Heart left ventricle (tissue), 13 donors: ENCODE measurements at regions not wholly inside any gene's neighbourhood (a gene's known extent, or its start where the extent isn't known, plus 50 kb on each side); places are given as distances from the start of the nearest gene placed in this dataset.

Experiments used
- POLR2A ChIP-seq, 2 donors: fragments of 450-650 bp; IDR thresholded peaks; one replicate each; pipeline ENCODE4 v1.6.1; 2017; ENCODE audit warnings: antibody characterized with exemption in 2 of 2, mild to moderate bottlenecking in 2 of 2, moderate library complexity in 2 of 2
- TF ChIP-seq, protein P1 (sequence below), 12 donors: fragments of 200-600 bp; sonication (generic) in 4 of 12; IDR thresholded peaks; one replicate each; pipeline versions ENCODE4 v1.5.0 to v1.8.0; 2018 to 2022; ENCODE audit warnings: antibody characterized with exemption in 12 of 12, mild to moderate bottlenecking in 5 of 12
- donor health status: ischemic (EF 13 %, LVEDD 7.1; RV severe dilation, severe dysfunction).
- donor health status: DM: no; HTN: yes; CAD: no.
- donor health status: DM: no; HTN: no; CAD: no.
- donor health status: ischemic (EF 25% LVEDD 6.9; RV normal size, moderate dysfunction).
- donor health status: ischemic (EF 25% LVEDD 5.7; RV mildly dilated, moderate dysfunction).
- donor health status: ischemic (EF 35%, LVEDD 5.7; RV mildly dilated, moderate dysfunction).
- donor health status: nonischemic (EF 11% LVEDD 7.7; RV severe dilation, severe dysfunction).
- donor health status: DM: yes; HTN: yes; CAD: no.
- donor health status: PGD.
- donor health status: ischemic (EF 29% LVEDD 5.4; RV normal size, mild dysfunction).
- donor health status: nonischemic (EF 23%, LVEDD 6.1; RV moderate dilation, normal function).

DNA sequence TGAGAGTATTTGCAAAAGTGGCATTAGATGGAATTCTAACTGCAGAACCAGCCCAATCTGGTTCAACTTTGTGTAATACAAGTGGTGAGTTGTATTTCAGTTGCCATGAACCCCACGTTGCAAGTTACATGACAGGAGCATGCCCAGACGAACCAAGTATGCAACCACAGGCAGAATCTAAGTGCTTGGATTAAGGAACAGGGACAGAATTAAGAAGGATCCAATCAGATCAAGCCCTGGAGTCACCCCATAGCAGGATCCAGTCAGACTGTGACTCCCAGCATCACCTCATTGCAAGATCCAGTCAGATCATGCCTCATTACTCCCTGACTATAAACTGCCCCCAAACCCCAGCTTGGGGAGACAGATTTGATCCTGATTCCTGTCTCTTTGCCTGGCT is 388.7 kb upstream of the NRP1 start:
- TF ChIP-seq, protein P1, sequence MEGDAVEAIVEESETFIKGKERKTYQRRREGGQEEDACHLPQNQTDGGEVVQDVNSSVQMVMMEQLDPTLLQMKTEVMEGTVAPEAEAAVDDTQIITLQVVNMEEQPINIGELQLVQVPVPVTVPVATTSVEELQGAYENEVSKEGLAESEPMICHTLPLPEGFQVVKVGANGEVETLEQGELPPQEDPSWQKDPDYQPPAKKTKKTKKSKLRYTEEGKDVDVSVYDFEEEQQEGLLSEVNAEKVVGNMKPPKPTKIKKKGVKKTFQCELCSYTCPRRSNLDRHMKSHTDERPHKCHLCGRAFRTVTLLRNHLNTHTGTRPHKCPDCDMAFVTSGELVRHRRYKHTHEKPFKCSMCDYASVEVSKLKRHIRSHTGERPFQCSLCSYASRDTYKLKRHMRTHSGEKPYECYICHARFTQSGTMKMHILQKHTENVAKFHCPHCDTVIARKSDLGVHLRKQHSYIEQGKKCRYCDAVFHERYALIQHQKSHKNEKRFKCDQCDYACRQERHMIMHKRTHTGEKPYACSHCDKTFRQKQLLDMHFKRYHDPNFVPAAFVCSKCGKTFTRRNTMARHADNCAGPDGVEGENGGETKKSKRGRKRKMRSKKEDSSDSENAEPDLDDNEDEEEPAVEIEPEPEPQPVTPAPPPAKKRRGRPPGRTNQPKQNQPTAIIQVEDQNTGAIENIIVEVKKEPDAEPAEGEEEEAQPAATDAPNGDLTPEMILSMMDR (IDR thresholded peaks at IDR 0.05) = no peak
- no peak for TF ChIP-seq POLR2A (IDR thresholded peaks at IDR 0.05)
